SK-N-SH treated with all-trans-retinoic acid at 6 μM for 48 hours (cell line): ENCODE measurements at regions not wholly inside any gene's neighbourhood (a gene's known extent, or its start where the extent isn't known, plus 50 kb on each side); places are given as distances from the start of the nearest gene placed in this dataset.

ENCODE experiments used
- ATAC-seq: fragments of 200-7000 bp; cut with Tn5 transposase; 3 replicates; pipeline ENCODE4 v1.9.1; 2020; ENCODE audit warnings: mild to moderate bottlenecking, moderate library complexity
- ARNTL ChIP-seq: fragments of 450-650 bp; formaldehyde crosslinking; IDR thresholded peaks from 2 replicates; pipeline ENCODE4 v1.5.0; 2020; ENCODE audit warnings: low read depth, mild to moderate bottlenecking, moderate library complexity, borderline replicate concordance
- BACH2 ChIP-seq: fragments of 250-450 bp; sonication (Bioruptor Pico); IDR thresholded peaks from 2 replicates; pipeline ENCODE4 v1.9.0; 2021; ENCODE audit warnings: mild to moderate bottlenecking, borderline replicate concordance
- ESRRG ChIP-seq: fragments of 250-450 bp; sonication (Bioruptor Pico); IDR thresholded peaks from 2 replicates; pipeline ENCODE4 v1.6.1; 2021; ENCODE audit warnings: mild to moderate bottlenecking
- GLIS3 ChIP-seq: fragments of 250-450 bp; sonication (Bioruptor Pico); IDR thresholded peaks from 2 replicates; pipeline ENCODE4 v1.5.0; 2020; ENCODE audit warnings: mild to moderate bottlenecking, moderate library complexity
- ISL1 ChIP-seq: fragments of 250-450 bp; sonication (Bioruptor Pico); IDR thresholded peaks from 2 replicates; pipeline ENCODE4 v2.1.2; 2022; ENCODE audit warnings: mild to moderate bottlenecking, moderate library complexity
- OSR1 ChIP-seq: fragments of 250-450 bp; sonication (Bioruptor Pico); IDR thresholded peaks from 2 replicates; pipeline ENCODE4 v1.8.0; 2022; ENCODE audit warnings: moderate library complexity, mild to moderate bottlenecking, inconsistent platforms
- PPARA ChIP-seq: fragments of 250-450 bp; sonication (Bioruptor Pico); IDR thresholded peaks from 2 replicates; pipeline ENCODE4 v1.5.0; 2020; ENCODE audit warnings: mild to moderate bottlenecking, borderline replicate concordance
- RARB ChIP-seq: fragments of 250-450 bp; sonication (Bioruptor Pico); IDR thresholded peaks from 2 replicates; pipeline ENCODE4 v1.8.0; 2021; ENCODE audit warnings: mild to moderate bottlenecking, moderate library complexity
- SNAI2 ChIP-seq: fragments of 250-450 bp; sonication (Bioruptor Pico); IDR thresholded peaks from 2 replicates; pipeline ENCODE4 v1.5.0; 2020; ENCODE audit warnings: mild to moderate bottlenecking, moderate library complexity
- TCF4 ChIP-seq: fragments of 250-450 bp; sonication (Bioruptor Pico); IDR thresholded peaks from 2 replicates; pipeline ENCODE4 v1.8.0; 2021; ENCODE audit warnings: mild to moderate bottlenecking, moderate library complexity, borderline replicate concordance
- TOX ChIP-seq: fragments of 250-450 bp; sonication (Bioruptor Pico); IDR thresholded peaks from 2 replicates; pipeline ENCODE4 v1.8.0; 2021; ENCODE audit warnings: mild to moderate bottlenecking, moderate library complexity, borderline replicate concordance
- ZC3H10 ChIP-seq: fragments of 250-450 bp; sonication (Bioruptor Pico); IDR thresholded peaks from 2 replicates; pipeline ENCODE4 v1.5.1; 2021; ENCODE audit warnings: mild to moderate bottlenecking, moderate library complexity
- ZFP3 ChIP-seq: fragments of 250-450 bp; sonication (Bioruptor Pico); IDR thresholded peaks from 2 replicates; pipeline ENCODE4 v1.5.0; 2020; ENCODE audit warnings: mild to moderate bottlenecking, moderate library complexity
- ZFP30 ChIP-seq: fragments of 450-650 bp; formaldehyde crosslinking; IDR thresholded peaks from 2 replicates; pipeline ENCODE4 v1.5.0; 2022; ENCODE audit warnings: mild to moderate bottlenecking, moderate library complexity
- ZNF565 ChIP-seq: fragments of 450-650 bp; formaldehyde crosslinking; conservative IDR thresholded peaks from 2 replicates; pipeline ENCODE4 v1.5.0; 2020; ENCODE audit warnings: low read depth, mild to moderate bottlenecking, moderate library complexity
- ZNF70 ChIP-seq: fragments of 450-650 bp; formaldehyde crosslinking; IDR thresholded peaks from 2 replicates; pipeline ENCODE4 v1.5.0; 2020; ENCODE audit warnings: mild to moderate bottlenecking, moderate library complexity
- ZNF8 ChIP-seq: fragments of 450-650 bp; formaldehyde crosslinking; IDR thresholded peaks from 2 replicates; pipeline ENCODE4 v1.5.0; 2020; ENCODE audit warnings: mild to moderate bottlenecking, moderate library complexity
- TF ChIP-seq, protein P1 (sequence below): fragments of 250-450 bp; sonication (Bioruptor Pico); IDR thresholded peaks from 2 replicates; pipeline ENCODE4 v1.5.0; 2020; ENCODE audit warnings: mild to moderate bottlenecking, moderate library complexity
- TF ChIP-seq, protein P2 (sequence below): fragments of 250-450 bp; sonication (Bioruptor Pico); IDR thresholded peaks from 2 replicates; pipeline ENCODE4 v1.8.0; 2021; ENCODE audit warnings: low read depth, mild to moderate bottlenecking, moderate library complexity, borderline replicate concordance
- TF ChIP-seq, protein P3 (sequence below): fragments of 250-450 bp; sonication (Bioruptor Pico); IDR thresholded peaks from 2 replicates; pipeline ENCODE4 v1.5.1; 2021; ENCODE audit warnings: mild to moderate bottlenecking, moderate library complexity
- TF ChIP-seq, protein P4 (sequence below): fragments of 250-450 bp; sonication (Bioruptor Pico); IDR thresholded peaks from 2 replicates; pipeline ENCODE4 v1.8.0; 2020; ENCODE audit warnings: mild to moderate bottlenecking, moderate library complexity, borderline replicate concordance
- TF ChIP-seq, protein P5 (sequence below): fragments of 250-450 bp; sonication (Bioruptor Pico); IDR thresholded peaks from 2 replicates; pipeline ENCODE4 v1.5.1; 2020; ENCODE audit warnings: low read depth, mild to moderate bottlenecking, moderate library complexity

DNA sequence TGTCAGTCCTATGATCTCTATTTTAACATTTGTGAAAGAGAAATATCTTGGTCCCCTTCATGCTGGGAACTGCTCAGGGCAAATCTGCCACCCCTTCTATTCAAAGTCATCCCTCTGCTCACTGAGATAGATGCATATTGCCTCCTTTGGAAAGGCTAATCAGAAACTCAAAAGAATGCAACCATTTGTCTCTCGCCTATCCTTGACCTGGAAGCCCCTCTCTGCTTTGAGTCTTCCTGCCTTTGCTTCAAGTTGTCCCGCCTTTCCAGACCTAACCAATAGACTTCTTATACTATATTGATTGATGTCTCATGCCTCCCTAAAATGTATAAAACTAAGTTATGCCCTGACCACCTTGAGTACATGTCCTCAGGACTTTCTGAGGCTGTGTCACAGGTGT lies 97.0 kb downstream of the PSAT1 start:
- TF ChIP-seq ARNTL (CRISPR knock-in tag) (no peak), TOX (CRISPR knock-in tag) (no peak), TCF4 (CRISPR knock-in tag) (no peak)
- TF ChIP-seq, all 23 proteins: peak for 0
- ATAC-seq: no peak

DNA sequence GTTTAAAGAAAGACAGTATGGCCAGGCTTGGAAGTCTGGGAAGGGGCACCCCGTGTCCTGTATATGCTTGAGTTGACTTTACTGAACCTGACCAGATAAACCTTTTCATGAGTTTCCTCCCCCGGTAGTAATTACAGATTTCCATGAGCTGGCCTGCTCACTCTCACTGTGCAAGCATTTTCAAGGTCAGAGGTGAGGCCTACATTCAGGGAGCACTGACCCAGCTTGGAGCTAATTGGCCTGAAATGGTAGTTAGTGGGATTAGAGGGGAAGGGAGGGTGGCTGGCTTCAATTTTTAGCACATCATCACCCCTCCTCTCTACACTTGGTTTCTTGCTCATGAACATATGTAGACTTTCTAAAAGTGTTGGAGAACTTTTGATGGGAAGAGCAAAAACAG lies 99.2 kb downstream of the PSAT1 start:
- no peak for ATAC-seq

DNA sequence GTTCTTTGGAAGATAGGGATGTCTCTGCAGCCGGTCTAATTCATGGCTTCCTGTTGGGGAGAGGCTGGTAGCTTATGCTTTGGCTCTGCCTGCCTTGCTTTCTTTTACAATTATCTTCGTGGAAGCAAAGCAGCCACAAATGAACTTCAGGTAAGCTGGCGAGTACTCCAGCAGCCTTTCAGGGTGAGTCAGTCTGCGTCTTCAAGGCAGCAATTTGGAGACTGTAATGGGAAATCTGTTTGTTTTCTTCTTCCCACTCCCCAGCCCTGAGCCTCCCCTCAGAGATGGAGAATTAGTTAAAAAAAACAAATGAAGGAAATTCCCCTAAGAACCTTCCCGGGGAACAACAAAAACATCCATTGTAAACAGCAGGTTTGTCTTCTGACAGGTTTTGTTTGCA lies 100.1 kb downstream of the PSAT1 start:
- no peak for TF ChIP-seq BACH2
- TF ChIP-seq, protein P1, sequence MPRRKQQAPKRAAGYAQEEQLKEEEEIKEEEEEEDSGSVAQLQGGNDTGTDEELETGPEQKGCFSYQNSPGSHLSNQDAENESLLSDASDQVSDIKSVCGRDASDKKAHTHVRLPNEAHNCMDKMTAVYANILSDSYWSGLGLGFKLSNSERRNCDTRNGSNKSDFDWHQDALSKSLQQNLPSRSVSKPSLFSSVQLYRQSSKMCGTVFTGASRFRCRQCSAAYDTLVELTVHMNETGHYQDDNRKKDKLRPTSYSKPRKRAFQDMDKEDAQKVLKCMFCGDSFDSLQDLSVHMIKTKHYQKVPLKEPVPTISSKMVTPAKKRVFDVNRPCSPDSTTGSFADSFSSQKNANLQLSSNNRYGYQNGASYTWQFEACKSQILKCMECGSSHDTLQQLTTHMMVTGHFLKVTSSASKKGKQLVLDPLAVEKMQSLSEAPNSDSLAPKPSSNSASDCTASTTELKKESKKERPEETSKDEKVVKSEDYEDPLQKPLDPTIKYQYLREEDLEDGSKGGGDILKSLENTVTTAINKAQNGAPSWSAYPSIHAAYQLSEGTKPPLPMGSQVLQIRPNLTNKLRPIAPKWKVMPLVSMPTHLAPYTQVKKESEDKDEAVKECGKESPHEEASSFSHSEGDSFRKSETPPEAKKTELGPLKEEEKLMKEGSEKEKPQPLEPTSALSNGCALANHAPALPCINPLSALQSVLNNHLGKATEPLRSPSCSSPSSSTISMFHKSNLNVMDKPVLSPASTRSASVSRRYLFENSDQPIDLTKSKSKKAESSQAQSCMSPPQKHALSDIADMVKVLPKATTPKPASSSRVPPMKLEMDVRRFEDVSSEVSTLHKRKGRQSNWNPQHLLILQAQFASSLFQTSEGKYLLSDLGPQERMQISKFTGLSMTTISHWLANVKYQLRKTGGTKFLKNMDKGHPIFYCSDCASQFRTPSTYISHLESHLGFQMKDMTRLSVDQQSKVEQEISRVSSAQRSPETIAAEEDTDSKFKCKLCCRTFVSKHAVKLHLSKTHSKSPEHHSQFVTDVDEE (CRISPR knock-in tag): no peak
- TF ChIP-seq ZFP30 (CRISPR knock-in tag): no peak
- no peak for TF ChIP-seq SNAI2 (CRISPR knock-in tag)
- TF ChIP-seq TOX (CRISPR knock-in tag): no peak
- TF ChIP-seq ZNF8 (CRISPR knock-in tag): no peak
- no peak for TF ChIP-seq PPARA (CRISPR knock-in tag)
- TF ChIP-seq ZNF70: no peak
- no peak for TF ChIP-seq ZNF565 (CRISPR knock-in tag)
- TF ChIP-seq TCF4 (CRISPR knock-in tag): no peak
- TF ChIP-seq ESRRG (CRISPR knock-in tag): no peak
- no peak for TF ChIP-seq ISL1 (CRISPR knock-in tag)
- TF ChIP-seq ARNTL (CRISPR knock-in tag): no peak
- ATAC-seq: no peak

More for the DNA sequence above, 99.2 kb downstream of the PSAT1 start:
- TF ChIP-seq, protein P2, sequence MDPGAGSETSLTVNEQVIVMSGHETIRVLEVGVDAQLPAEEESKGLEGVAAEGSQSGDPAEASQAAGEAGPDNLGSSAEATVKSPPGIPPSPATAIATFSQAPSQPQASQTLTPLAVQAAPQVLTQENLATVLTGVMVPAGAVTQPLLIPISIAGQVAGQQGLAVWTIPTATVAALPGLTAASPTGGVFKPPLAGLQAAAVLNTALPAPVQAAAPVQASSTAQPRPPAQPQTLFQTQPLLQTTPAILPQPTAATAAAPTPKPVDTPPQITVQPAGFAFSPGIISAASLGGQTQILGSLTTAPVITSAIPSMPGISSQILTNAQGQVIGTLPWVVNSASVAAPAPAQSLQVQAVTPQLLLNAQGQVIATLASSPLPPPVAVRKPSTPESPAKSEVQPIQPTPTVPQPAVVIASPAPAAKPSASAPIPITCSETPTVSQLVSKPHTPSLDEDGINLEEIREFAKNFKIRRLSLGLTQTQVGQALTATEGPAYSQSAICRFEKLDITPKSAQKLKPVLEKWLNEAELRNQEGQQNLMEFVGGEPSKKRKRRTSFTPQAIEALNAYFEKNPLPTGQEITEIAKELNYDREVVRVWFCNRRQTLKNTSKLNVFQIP (CRISPR knock-in tag): no peak
- TF ChIP-seq, protein P3, sequence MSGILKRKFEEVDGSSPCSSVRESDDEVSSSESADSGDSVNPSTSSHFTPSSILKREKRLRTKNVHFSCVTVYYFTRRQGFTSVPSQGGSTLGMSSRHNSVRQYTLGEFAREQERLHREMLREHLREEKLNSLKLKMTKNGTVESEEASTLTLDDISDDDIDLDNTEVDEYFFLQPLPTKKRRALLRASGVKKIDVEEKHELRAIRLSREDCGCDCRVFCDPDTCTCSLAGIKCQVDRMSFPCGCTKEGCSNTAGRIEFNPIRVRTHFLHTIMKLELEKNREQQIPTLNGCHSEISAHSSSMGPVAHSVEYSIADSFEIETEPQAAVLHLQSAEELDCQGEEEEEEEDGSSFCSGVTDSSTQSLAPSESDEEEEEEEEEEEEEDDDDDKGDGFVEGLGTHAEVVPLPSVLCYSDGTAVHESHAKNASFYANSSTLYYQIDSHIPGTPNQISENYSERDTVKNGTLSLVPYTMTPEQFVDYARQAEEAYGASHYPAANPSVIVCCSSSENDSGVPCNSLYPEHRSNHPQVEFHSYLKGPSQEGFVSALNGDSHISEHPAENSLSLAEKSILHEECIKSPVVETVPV (CRISPR knock-in tag): no peak
- no peak for TF ChIP-seq TCF4 (CRISPR knock-in tag)
- no peak for TF ChIP-seq ISL1 (CRISPR knock-in tag)
- no peak for TF ChIP-seq ZC3H10
- no peak for TF ChIP-seq ZFP30 (CRISPR knock-in tag)
- no peak for TF ChIP-seq ZFP3
- TF ChIP-seq RARB (CRISPR knock-in tag): no peak
- no peak for TF ChIP-seq GLIS3
- TF ChIP-seq, protein P1 (CRISPR knock-in tag): no peak
- TF ChIP-seq, protein P4, sequence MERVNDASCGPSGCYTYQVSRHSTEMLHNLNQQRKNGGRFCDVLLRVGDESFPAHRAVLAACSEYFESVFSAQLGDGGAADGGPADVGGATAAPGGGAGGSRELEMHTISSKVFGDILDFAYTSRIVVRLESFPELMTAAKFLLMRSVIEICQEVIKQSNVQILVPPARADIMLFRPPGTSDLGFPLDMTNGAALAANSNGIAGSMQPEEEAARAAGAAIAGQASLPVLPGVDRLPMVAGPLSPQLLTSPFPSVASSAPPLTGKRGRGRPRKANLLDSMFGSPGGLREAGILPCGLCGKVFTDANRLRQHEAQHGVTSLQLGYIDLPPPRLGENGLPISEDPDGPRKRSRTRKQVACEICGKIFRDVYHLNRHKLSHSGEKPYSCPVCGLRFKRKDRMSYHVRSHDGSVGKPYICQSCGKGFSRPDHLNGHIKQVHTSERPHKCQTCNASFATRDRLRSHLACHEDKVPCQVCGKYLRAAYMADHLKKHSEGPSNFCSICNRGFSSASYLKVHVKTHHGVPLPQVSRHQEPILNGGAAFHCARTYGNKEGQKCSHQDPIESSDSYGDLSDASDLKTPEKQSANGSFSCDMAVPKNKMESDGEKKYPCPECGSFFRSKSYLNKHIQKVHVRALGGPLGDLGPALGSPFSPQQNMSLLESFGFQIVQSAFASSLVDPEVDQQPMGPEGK (CRISPR knock-in tag): no peak
- TF ChIP-seq, protein P5, sequence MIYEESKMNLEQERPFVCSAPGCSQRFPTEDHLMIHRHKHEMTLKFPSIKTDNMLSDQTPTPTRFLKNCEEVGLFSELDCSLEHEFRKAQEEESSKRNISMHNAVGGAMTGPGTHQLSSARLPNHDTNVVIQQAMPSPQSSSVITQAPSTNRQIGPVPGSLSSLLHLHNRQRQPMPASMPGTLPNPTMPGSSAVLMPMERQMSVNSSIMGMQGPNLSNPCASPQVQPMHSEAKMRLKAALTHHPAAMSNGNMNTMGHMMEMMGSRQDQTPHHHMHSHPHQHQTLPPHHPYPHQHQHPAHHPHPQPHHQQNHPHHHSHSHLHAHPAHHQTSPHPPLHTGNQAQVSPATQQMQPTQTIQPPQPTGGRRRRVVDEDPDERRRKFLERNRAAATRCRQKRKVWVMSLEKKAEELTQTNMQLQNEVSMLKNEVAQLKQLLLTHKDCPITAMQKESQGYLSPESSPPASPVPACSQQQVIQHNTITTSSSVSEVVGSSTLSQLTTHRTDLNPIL (CRISPR knock-in tag): no peak
- no peak for TF ChIP-seq ZNF8 (CRISPR knock-in tag)
- TF ChIP-seq ZNF565 (CRISPR knock-in tag): no peak
- no peak for TF ChIP-seq PPARA (CRISPR knock-in tag)
- no peak for TF ChIP-seq ZNF70
- no peak for TF ChIP-seq OSR1 (CRISPR knock-in tag)
- TF ChIP-seq, all 23 proteins: peak for 0
